CD4-positive, alpha-beta T cell treated with Interferon alpha-2 for 1 hour (primary cell): ENCODE measurements at regions not wholly inside any gene's neighbourhood (a gene's known extent, or its start where the extent isn't known, plus 50 kb on each side); places are given as distances from the start of the nearest gene placed in this dataset.

ENCODE experiments used
- DNase-seq, 2 donors: peaks; one replicate each; pipeline ENCODE4 v3.0.0-alpha.2; 2020 to 2022

GRCh38 chr4:74878323-74878722 is 54.6 kb upstream of the PARM1 start:
- no peak for DNase-seq

GRCh38 chr4:74875451-74875850 is 57.5 kb upstream of the PARM1 start:
- no peak for DNase-seq

DNA sequence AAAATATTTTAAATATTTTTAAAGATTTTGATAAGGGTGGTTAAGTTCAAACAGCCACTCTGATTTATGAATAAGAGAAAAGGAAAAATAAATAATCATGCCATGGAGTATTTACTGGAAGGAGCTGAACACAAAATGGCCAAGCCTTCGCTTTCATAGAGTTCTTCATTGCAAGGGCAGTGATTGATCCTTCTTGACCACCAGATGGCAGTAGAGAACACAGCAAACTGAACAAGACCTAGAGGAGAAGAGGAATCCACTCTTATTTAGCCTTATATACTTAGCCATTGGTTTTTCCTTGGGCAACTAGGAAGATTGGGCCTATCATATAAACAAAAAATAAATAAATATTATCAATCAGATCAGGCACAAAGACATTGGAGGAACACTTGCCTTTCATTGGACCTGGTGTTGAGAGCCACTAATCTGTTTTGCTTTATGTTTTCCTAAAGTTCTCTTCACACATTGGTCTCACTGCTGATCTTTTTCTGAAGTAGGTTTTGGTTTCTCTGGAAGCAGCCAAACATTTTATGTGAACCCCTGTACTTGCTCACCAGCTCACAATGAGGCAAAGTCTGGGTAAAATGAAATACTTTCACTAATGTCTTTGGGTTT is 58.1 kb upstream of the PARM1 start:
- DNase-seq: peak; percentile 19 to 58

DNA sequence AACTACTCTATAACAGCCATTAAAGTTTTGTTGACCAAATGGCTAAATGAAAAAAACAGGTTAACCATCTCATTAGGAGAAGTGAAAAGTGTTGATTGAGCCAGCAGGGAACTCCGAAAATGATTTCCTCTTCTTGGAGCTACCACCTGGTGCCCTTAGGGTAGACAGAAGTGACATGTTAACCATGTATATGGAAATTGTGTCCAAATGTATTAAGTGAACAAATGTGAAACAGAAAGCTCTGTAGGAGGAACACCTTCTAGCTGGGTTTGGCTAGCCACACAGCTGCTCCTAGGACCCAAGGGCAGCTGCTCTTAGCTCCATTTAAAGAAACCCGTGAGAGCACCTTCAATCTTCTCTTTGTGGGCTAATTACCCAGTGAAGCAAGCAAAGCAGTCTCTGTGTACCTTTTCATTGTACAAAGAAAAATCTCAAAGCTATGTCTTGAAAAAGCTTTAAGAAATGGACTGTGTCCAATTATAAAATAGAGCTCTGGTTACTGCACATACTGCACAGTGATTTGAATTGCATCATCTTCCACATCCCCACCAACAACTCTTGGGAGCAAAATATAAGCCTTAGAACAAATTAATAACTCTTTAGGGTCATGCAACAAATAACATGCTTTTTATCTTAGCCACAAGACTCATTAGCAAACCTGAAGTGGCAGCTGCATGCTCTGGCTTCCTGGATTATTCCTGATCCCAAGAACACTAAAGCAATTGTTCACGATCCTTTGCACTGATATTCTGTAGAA is 59.2 kb upstream of the PARM1 start:
- no peak for DNase-seq

DNA sequence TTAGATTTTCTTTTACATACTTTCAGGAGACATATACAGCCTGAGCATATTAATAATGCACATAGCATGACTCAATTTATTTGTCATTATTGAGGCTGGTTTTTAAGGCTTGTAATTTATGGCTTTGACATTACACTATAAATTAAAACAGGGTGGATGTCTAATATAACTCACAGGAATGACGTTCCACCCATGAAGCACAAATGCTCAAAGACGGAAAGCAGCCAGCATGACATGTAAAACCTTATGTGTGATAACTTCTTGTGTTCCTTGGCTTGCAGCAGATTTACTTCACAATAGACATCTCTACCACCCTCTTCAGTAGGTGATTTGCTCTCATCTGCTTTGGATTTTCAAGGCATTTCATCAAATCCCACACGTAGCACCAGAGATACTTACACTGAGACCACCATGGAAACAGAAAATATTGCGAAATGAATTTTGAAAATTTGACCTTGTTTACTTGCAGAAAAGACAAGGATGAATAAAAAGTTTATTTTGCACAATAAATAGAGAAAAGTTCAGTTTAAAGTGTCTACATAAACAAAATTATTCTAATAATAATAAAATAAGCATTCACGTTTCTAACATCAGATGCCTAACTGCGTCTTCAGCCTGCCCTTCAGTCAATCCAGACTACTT is 64.7 kb upstream of the BTC start:
- no peak for DNase-seq

GRCh38 chr4:74855879-74856278 is 61.6 kb upstream of the BTC start:
- no peak for DNase-seq

DNA sequence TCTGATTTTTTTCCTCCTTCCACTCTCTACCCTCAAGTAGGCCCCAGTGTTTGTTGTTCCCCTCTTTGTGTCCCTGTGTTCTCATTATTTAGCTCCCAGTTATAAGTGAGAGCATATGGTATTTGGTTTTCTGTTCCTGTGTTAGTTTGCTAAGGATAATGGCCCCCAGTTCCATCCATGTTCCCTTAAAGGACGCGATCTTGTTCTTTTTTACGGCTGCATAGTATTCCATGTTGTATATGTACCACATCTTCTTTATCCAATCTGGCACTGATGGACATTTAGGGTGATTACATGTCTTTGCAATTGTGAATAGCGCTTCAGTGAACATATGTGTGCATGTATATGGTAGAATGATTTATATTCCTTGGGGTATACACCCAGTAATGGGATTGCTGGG is 54.5 kb upstream of the BTC start:
- no peak for DNase-seq

DNA sequence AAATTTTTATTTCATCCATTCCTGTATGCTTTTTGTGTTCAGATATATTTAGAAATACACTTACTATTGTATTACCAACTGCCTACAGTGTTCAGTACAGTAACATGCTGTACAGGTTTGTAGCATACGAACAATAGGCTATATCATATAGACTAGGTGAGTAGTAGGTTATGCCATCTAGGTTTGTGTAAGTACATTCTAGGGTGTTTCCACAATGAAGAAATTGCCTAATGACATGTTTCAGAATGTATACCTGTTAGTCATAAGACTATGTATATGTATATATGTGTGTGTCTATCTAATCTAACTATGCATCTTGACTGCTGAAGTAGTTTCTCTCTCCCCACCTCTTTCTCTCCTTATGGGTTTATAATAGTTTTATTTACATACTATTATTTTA is 51.5 kb upstream of the BTC start:
- DNase-seq: no peak
